ENCODE measurements at regions not wholly inside any gene's neighbourhood (a gene's known extent, or its start where the extent isn't known, plus 50 kb on each side); places are given as distances from the start of the nearest gene placed in this dataset.
"Not testable (repeated sequence)": the region's sequence is repeated elsewhere in the genome, so short reads cannot be mapped to it uniquely, and the experiment has no call there.

DNA sequence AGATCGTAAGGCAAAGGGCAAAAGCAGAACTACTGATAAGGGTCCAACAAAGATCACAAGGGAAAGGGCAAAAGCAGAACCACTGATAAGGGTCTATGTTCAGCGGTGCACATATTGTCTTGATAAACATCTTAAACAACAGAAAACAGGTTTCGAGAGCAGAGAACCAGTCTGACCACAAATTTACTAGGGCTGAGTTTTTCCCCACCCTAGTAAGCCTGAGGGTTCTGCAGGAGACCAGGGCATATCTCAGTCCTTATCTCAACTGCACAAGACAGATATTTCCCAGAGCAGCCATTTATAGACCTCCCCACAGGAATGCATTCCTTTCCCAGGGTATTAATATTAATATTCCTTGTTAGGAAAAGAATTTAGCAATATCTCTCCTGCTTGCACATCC lies 101.4 kb upstream of the THBS2 start:
- TF ChIP-seq, protein P1, sequence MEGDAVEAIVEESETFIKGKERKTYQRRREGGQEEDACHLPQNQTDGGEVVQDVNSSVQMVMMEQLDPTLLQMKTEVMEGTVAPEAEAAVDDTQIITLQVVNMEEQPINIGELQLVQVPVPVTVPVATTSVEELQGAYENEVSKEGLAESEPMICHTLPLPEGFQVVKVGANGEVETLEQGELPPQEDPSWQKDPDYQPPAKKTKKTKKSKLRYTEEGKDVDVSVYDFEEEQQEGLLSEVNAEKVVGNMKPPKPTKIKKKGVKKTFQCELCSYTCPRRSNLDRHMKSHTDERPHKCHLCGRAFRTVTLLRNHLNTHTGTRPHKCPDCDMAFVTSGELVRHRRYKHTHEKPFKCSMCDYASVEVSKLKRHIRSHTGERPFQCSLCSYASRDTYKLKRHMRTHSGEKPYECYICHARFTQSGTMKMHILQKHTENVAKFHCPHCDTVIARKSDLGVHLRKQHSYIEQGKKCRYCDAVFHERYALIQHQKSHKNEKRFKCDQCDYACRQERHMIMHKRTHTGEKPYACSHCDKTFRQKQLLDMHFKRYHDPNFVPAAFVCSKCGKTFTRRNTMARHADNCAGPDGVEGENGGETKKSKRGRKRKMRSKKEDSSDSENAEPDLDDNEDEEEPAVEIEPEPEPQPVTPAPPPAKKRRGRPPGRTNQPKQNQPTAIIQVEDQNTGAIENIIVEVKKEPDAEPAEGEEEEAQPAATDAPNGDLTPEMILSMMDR (IDR thresholded peaks at IDR 0.05), result not testable (repeated sequence)
- not testable (repeated sequence) for TF ChIP-seq POLR2A (IDR thresholded peaks at IDR 0.05)

All from Peyer's patch (tissue), 4 donors.